Panc1 (cell line): ENCODE measurements at regions not wholly inside any gene's neighbourhood (a gene's known extent, or its start where the extent isn't known, plus 50 kb on each side); places are given as distances from the start of the nearest gene placed in this dataset.

Source experiments
- ATAC-seq: fragments of 200-7000 bp; cut with Tn5 transposase; 2 replicates; pipeline ENCODE4 v1.9.1; 2020; ENCODE audit warnings: mild to moderate bottlenecking, moderate library complexity
- BruUV-seq: library from RNA; stranded (reverse); fragments of 400-500 nt; replicated peaks from 2 replicates; lab custom pipeline; 2021; lab: Mats Ljungman, UMichigan
- CTCF ChIA-PET: fragments of 300-600 bp; sonication (Branson Sonifier 250); formaldehyde crosslinking; loops from one replicate; lab custom pipeline; 2022; ENCODE audit warnings: antibody characterized with exemption; lab: Charles Lee
- POLR2A ChIA-PET: fragments of 300-600 bp; sonication (Branson Sonifier 250); formaldehyde crosslinking; loops from one replicate; lab custom pipeline; 2022; ENCODE audit warnings: antibody characterized with exemption; lab: Charles Lee
- DNase-seq: peaks from one replicate; pipeline ENCODE4 v3.0.0-alpha.2; 2010; ENCODE audit warnings: low read depth, low spot score
- H3K27ac ChIP-seq: 2 replicates; pipeline ENCODE4 v1.5.1; 2011; ENCODE audit warnings: mild to moderate bottlenecking, low read length, inconsistent platforms
- H3K27me3 ChIP-seq: fragments of 200-500 bp; sonication (Bioruptor generic); 2 replicates; pipeline ENCODE4 v1.6.0; 2014; ENCODE audit warnings: low read length, inconsistent platforms; ENCODE audit not compliant: control insufficient read depth, insufficient read depth
- H3K36me3 ChIP-seq: fragments of 200-500 bp; sonication (Bioruptor generic); 2 replicates; pipeline ENCODE4 v1.5.1; 2014; ENCODE audit warnings: inconsistent platforms, mild to moderate bottlenecking, low read length, moderate library complexity; ENCODE audit not compliant: control insufficient read depth, insufficient read depth
- H3K4me1 ChIP-seq: 2 replicates; pipeline ENCODE4 v1.5.1; 2011; ENCODE audit warnings: inconsistent platforms, mild to moderate bottlenecking, low read length, moderate library complexity; ENCODE audit not compliant: control insufficient read depth, insufficient read depth
- H3K4me3 ChIP-seq, 2 experiments: 2 replicates each; pipeline ENCODE4 v1.5.1; 2011 to 2012; ENCODE audit warnings: low read depth in 2 of 2, low read length in 2 of 2, mild to moderate bottlenecking in 2 of 2, inconsistent platforms in 1 of 2, moderate library complexity in 1 of 2
- H3K9me3 ChIP-seq: fragments of 200-500 bp; sonication (Bioruptor generic); 2 replicates; pipeline ENCODE4 v1.5.1; 2014; ENCODE audit warnings: low read depth, mild to moderate bottlenecking, inconsistent platforms, low read length, moderate library complexity; ENCODE audit not compliant: control insufficient read depth, insufficient read depth
- POLR2AphosphoS5 ChIP-seq: IDR thresholded peaks from 2 replicates; pipeline ENCODE4 v1.6.1; 2012; ENCODE audit warnings: mild to moderate bottlenecking, low read depth, low read length, moderate library complexity
- SIN3A ChIP-seq: IDR thresholded peaks from 2 replicates; pipeline ENCODE4 v1.6.1; 2012; ENCODE audit warnings: low read depth, mild to moderate bottlenecking, low read length, moderate library complexity, borderline replicate concordance; ENCODE audit not compliant: insufficient read depth
- TCF7L2 ChIP-seq: IDR thresholded peaks from 2 replicates; pipeline ENCODE4 v1.6.1; 2011; ENCODE audit warnings: mild to moderate bottlenecking, low read depth, low read length, inconsistent platforms
- in situ Hi-C: cut with HindIII; loops from 2 replicates; pipeline ENCODE4 v1.10.0; 2016; ENCODE audit warnings: low sequenced_read_pairs, low pct_unique_long_range_greater_than_20kb
- intact Hi-C: fragments of 100-400 bp; cut with micrococcal nuclease; formaldehyde crosslinking; loops from one replicate; pipeline ENCODE4 v1.10.0; 2022; ENCODE audit not compliant: unreplicated experiment
- TF ChIP-seq, protein P1 (sequence below), 2 experiments: IDR thresholded peaks; 2 replicates each; pipeline ENCODE4 v1.6.1; 2011 to 2012; ENCODE audit warnings: low read depth in 2 of 2, control low read depth in 1 of 2, low read length in 1 of 2, mild to moderate bottlenecking in 1 of 2, moderate library complexity in 1 of 2; ENCODE audit not compliant: insufficient read depth in 1 of 2
- TF ChIP-seq, protein P2 (sequence below): fragments of 450-650 bp; IDR thresholded peaks from 2 replicates; pipeline ENCODE4 v1.5.1; 2017; ENCODE audit warnings: mild to moderate bottlenecking

DNA sequence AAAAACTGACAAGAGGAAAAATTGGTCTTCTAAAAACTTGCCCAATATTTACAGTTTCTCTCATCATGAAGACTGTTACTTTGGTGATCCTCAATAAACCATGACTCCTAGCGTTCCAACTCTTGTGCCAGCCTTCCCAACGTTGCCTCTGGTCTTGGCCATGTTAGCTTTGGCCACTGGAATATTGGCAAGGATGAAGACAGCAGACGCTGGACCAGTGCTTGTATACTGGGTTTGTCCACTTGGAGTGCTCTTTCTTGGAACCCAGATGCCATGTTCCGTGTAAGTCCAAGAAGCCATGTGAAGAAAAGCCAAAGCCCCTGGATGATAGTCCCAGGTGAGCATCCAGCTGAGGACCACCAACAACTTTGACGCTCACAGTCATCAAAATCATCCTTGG lies 379.6 kb downstream of the NUAK1 start:
- DNase-seq (no peak), ATAC-seq (no peak)
- TF ChIP-seq, protein P1, sequence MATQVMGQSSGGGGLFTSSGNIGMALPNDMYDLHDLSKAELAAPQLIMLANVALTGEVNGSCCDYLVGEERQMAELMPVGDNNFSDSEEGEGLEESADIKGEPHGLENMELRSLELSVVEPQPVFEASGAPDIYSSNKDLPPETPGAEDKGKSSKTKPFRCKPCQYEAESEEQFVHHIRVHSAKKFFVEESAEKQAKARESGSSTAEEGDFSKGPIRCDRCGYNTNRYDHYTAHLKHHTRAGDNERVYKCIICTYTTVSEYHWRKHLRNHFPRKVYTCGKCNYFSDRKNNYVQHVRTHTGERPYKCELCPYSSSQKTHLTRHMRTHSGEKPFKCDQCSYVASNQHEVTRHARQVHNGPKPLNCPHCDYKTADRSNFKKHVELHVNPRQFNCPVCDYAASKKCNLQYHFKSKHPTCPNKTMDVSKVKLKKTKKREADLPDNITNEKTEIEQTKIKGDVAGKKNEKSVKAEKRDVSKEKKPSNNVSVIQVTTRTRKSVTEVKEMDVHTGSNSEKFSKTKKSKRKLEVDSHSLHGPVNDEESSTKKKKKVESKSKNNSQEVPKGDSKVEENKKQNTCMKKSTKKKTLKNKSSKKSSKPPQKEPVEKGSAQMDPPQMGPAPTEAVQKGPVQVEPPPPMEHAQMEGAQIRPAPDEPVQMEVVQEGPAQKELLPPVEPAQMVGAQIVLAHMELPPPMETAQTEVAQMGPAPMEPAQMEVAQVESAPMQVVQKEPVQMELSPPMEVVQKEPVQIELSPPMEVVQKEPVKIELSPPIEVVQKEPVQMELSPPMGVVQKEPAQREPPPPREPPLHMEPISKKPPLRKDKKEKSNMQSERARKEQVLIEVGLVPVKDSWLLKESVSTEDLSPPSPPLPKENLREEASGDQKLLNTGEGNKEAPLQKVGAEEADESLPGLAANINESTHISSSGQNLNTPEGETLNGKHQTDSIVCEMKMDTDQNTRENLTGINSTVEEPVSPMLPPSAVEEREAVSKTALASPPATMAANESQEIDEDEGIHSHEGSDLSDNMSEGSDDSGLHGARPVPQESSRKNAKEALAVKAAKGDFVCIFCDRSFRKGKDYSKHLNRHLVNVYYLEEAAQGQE (IDR thresholded peaks at IDR 0.05; ENCODE audit: insufficient read depth in 1 of 2, low read depth in 2 of 2, low read length in 1 of 2) = no peak
- no peak for TF ChIP-seq TCF7L2
- TF ChIP-seq, protein P2, sequence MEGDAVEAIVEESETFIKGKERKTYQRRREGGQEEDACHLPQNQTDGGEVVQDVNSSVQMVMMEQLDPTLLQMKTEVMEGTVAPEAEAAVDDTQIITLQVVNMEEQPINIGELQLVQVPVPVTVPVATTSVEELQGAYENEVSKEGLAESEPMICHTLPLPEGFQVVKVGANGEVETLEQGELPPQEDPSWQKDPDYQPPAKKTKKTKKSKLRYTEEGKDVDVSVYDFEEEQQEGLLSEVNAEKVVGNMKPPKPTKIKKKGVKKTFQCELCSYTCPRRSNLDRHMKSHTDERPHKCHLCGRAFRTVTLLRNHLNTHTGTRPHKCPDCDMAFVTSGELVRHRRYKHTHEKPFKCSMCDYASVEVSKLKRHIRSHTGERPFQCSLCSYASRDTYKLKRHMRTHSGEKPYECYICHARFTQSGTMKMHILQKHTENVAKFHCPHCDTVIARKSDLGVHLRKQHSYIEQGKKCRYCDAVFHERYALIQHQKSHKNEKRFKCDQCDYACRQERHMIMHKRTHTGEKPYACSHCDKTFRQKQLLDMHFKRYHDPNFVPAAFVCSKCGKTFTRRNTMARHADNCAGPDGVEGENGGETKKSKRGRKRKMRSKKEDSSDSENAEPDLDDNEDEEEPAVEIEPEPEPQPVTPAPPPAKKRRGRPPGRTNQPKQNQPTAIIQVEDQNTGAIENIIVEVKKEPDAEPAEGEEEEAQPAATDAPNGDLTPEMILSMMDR = no peak
- TF ChIP-seq SIN3A = no peak
- TF ChIP-seq POLR2AphosphoS5 = no peak
- no peaks in the 10 kb centered on the region for H3K9me3 ChIP-seq
- H3K27ac ChIP-seq = no peak overlapping the region
- no peaks in the 10 kb centered on the region for H3K36me3 ChIP-seq
- H3K27me3 ChIP-seq = no peaks in the 10 kb centered on the region
- POLR2A ChIA-PET = no interaction called here
- no peak overlapping the region for H3K4me3 ChIP-seq
- BruUV-seq = no TSS peak
- intact Hi-C loops = no loop called here
- CTCF ChIA-PET = no interaction called here
- in situ Hi-C loops = no loop called here
- peaks cover 4% of the 10 kb centered on the region; the same call in 1 of the 2 replicates for H3K4me1 ChIP-seq

DNA sequence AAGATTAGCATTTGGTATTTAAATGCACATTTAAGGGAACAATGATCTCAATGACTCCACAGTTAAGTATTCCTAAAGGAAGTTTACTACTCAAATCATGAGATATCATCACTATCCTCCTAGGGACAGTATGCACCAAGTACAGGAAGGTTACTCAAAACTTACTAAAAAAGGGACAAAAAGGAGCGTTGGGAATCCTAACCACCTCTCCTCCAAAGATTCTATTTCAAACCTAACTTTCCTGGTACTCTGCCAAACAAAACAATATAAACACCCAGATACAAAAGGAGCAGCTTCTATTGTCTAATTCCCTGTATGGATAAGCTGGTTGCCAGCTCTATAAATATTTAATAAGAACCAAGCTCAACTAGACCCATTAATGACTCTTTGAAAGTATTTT lies 377.7 kb downstream of the NUAK1 start:
- DNase-seq (no peak), ATAC-seq (no peak)
- Histone ChIP-seq H3K27me3 (no peaks in the 10 kb centered on the region), H3K9me3 (no peaks in the 10 kb centered on the region), H3K4me3 (no peak overlapping the region), H3K4me1 (peaks cover 4% of the 10 kb centered on the region; the same call in 1 of the 2 replicates), H3K36me3 (no peaks in the 10 kb centered on the region), H3K27ac (no peak overlapping the region)
- in situ Hi-C loops = no loop called here
- BruUV-seq = no TSS peak
- TF ChIP-seq, protein P2 = no peak
- TF ChIP-seq SIN3A = no peak
- ChIA-PET CTCF (no interaction called here), POLR2A (no interaction called here)
- intact Hi-C loops = no loop called here
